ENCODE measurements at regions not wholly inside any gene's neighbourhood (a gene's known extent, or its start where the extent isn't known, plus 50 kb on each side); places are given as distances from the start of the nearest gene placed in this dataset.

DNA sequence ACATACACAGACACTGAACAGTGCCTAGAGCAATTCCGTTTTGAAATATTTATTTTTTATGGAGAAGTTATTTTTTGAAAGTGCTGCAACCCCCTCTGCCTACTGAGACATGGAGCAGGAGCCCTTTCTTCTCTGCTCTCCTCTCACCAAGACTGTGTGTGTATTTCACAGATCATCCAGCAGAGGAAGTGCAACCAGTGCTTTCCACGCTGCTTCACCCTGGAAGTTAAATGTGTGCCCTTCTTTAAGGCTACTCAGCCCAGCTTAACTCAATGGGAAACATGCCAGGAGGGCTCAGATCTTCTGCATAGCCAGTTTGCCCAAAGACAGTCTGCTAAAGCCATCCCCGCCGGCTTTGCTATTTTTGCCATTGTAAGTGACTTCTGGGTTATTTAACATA is 606.3 kb downstream of the TLE1 start:
- peaks cover 0 to 4% (median 0%) of the 10 kb centered on the region in 5 donors for H3K27me3 Mint-ChIP-seq
- peaks cover 0 to 8% (median 0%) of the 10 kb centered on the region in 4 donors for H3K4me1 Mint-ChIP-seq
- H3K36me3 Mint-ChIP-seq = no peaks in the 10 kb centered on the region
- no peak for DNase-seq
- POLR2A ChIA-PET = no interaction called here
- H3K27ac Mint-ChIP-seq = no peak overlapping the region
- no peak for ATAC-seq
- H3K9me3 Mint-ChIP-seq = peaks cover 0 to 5% (median 0%) of the 10 kb centered on the region in 9 donors
- no peak overlapping the region for H3K4me3 Mint-ChIP-seq

- Mint-ChIP-seq H3K36me3 (no peaks in the 10 kb centered on the region), H3K27ac (no peak overlapping the region), H3K4me3 (no peak overlapping the region), H3K27me3 (peaks cover 0 to 4% (median 0%) of the 10 kb centered on the region in 5 donors), H3K4me1 (peaks cover 0 to 12% (median 0%) of the 10 kb centered on the region in 4 donors), H3K9me3 (peaks cover 0 to 5% (median 0%) of the 10 kb centered on the region in 9 donors)
- ATAC-seq (no peak), DNase-seq (no peak)
- POLR2A ChIA-PET = no interaction called here
These were observed 607.1 kb downstream of the TLE1 start for GRCh38 chr9:81082221-81082620.

- Mint-ChIP-seq H3K4me1 (peaks cover 0 to 14% (median 0%) of the 10 kb centered on the region in 4 donors), H3K4me3 (no peak overlapping the region), H3K36me3 (no peaks in the 10 kb centered on the region), H3K27ac (no peak overlapping the region), H3K27me3 (peaks cover 0 to 4% (median 0%) of the 10 kb centered on the region in 5 donors), H3K9me3 (peaks cover 0 to 5% (median 0%) of the 10 kb centered on the region in 9 donors)
- ATAC-seq = no peak
- POLR2A ChIA-PET = no interaction called here
- DNase-seq = no peak
These were observed 608.4 kb downstream of the TLE1 start for GRCh38 chr9:81080900-81081299.

GRCh38 chr9:81080185-81080584 is 609.2 kb downstream of the TLE1 start:
- Mint-ChIP-seq H3K27ac (no peak overlapping the region), H3K4me1 (peaks cover 0 to 14% (median 0%) of the 10 kb centered on the region in 4 donors), H3K27me3 (peaks cover 0 to 4% (median 0%) of the 10 kb centered on the region in 5 donors), H3K9me3 (peaks cover 0 to 5% (median 0%) of the 10 kb centered on the region in 9 donors), H3K4me3 (no peak overlapping the region), H3K36me3 (no peaks in the 10 kb centered on the region)
- POLR2A ChIA-PET = no interaction called here
- ATAC-seq = no peak
- DNase-seq = no peak

DNA sequence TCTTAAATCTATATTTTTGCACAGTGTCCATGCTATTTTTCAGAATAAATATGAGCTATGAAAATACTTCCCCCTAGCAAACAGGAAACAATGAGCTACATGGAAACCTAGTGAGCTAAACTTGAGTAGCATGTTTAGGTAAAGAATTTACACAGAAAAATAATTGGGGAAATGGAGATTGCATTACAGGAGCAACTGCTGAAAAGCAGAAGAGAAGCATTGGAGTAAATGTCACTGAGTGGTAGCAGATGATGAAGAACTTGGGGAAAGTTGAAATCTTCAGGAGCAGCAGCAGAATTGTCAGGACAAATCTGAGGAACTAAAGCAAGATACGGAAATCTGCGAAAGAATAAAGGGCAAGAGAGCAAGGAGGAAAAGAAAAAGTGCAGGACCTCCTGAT is 610.3 kb downstream of the TLE1 start:
- DNase-seq (no peak), ATAC-seq (no peak)
- Mint-ChIP-seq H3K36me3 (no peaks in the 10 kb centered on the region), H3K9me3 (peaks cover 0 to 5% (median 0%) of the 10 kb centered on the region in 9 donors), H3K4me1 (peaks cover 0 to 14% (median 0%) of the 10 kb centered on the region in 4 donors), H3K4me3 (no peak overlapping the region), H3K27me3 (peaks cover 0 to 4% (median 0%) of the 10 kb centered on the region in 5 donors), H3K27ac (no peak overlapping the region)
- POLR2A ChIA-PET = no interaction called here

DNA sequence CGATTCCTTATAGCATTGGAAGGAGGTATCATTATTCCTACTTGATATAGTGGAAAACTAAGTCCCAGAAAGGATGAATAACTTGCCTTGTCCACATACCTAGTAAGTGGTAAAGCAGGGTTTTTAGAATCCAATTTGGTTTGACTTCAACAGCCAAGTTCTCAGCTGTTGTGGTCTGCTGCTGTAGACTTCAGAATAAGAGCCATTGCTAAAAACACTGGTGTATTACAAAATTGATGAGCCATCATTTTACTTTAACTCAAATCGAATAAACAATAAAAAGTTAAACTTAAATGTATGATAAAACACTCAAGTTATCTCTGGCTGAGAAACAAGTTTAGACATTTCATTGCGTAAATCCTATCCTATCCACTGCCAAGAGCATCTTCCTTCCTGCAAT is 610.8 kb downstream of the TLE1 start:
- POLR2A ChIA-PET = no interaction called here

GRCh38 chr9:81077572-81077971 is 611.8 kb downstream of the TLE1 start:
- H3K27ac Mint-ChIP-seq = no peak overlapping the region
- H3K4me3 Mint-ChIP-seq = no peak overlapping the region
- H3K36me3 Mint-ChIP-seq = no peaks in the 10 kb centered on the region
- H3K4me1 Mint-ChIP-seq = peaks cover 0 to 16% (median 0%) of the 10 kb centered on the region in 4 donors
- H3K27me3 Mint-ChIP-seq = peaks cover 0 to under 1% (median 0%) of the 10 kb centered on the region in 5 donors
- DNase-seq (no peak), ATAC-seq (no peak)
- POLR2A ChIA-PET = no interaction called here
- H3K9me3 Mint-ChIP-seq = peaks cover 0 to 1% (median 0%) of the 10 kb centered on the region in 9 donors

More for the DNA sequence above, 610.8 kb downstream of the TLE1 start:
- H3K27me3 Mint-ChIP-seq = peaks cover 0 to 4% (median 0%) of the 10 kb centered on the region in 5 donors
- no peaks in the 10 kb centered on the region for H3K36me3 Mint-ChIP-seq
- ATAC-seq (no peak), DNase-seq (no peak)
- H3K27ac Mint-ChIP-seq = no peak overlapping the region
- H3K4me3 Mint-ChIP-seq = no peak overlapping the region
- H3K4me1 Mint-ChIP-seq = peaks cover 0 to 13% (median 0%) of the 10 kb centered on the region in 4 donors
- peaks cover 0 to 5% (median 0%) of the 10 kb centered on the region in 9 donors for H3K9me3 Mint-ChIP-seq

DNA sequence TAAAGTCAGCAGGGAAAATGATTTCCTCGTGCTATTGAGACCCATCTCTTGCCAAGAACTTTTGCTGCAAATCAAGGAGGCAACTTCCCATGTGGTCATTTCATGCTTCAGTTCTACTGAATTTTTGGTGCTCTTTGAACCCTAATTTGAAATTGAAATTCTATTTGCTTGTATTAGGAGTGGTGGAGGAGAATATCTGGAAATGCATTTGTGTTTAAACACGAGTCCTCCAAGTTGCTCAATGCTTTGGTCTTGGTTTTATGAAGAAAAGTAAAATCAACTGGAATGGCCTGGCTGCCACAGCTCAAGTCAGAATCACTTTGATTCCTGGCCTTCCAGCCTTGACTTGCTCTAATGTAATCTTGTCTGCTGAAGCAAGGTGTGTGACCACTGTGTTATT is 613.2 kb downstream of the TLE1 start:
- Mint-ChIP-seq H3K36me3 (no peaks in the 10 kb centered on the region), H3K4me1 (peaks cover 0 to 18% (median 0%) of the 10 kb centered on the region in 4 donors), H3K27me3 (no peaks in the 10 kb centered on the region), H3K9me3 (peaks cover 0 to 1% (median 0%) of the 10 kb centered on the region in 9 donors), H3K27ac (no peak overlapping the region), H3K4me3 (no peak overlapping the region)
- POLR2A ChIA-PET = no interaction called here
- DNase-seq (no peak), ATAC-seq (no peak)

DNA sequence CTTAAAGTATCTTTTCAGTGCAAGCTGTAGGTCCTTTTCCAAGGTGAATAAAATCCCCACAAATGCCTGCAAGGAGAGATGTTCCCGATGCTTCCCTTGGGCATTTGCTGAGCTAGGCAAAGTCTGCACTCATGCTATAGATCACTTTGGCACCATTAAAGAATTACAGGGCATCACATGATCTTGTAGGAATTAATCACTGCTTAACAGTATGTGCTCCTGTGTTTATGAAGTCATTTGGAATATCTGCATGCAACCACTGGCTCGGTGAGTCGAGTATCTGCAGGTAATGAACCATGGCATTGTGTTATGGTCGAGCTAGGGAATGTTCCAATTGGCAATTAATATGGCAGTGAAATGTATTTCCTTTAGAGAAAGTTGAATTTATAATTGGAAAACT is 615.1 kb downstream of the TLE1 start:
- no peaks in the 10 kb centered on the region for H3K36me3 Mint-ChIP-seq
- H3K9me3 Mint-ChIP-seq = peaks cover 0 to 5% (median 0%) of the 10 kb centered on the region in 9 donors
- ATAC-seq (no peak), DNase-seq (no peak)
- H3K27ac Mint-ChIP-seq = no peak overlapping the region
- peaks cover 0 to 17% (median 0%) of the 10 kb centered on the region in 4 donors for H3K4me1 Mint-ChIP-seq
- POLR2A ChIA-PET = no interaction called here
- H3K4me3 Mint-ChIP-seq = no peak overlapping the region
- no peaks in the 10 kb centered on the region for H3K27me3 Mint-ChIP-seq

DNA sequence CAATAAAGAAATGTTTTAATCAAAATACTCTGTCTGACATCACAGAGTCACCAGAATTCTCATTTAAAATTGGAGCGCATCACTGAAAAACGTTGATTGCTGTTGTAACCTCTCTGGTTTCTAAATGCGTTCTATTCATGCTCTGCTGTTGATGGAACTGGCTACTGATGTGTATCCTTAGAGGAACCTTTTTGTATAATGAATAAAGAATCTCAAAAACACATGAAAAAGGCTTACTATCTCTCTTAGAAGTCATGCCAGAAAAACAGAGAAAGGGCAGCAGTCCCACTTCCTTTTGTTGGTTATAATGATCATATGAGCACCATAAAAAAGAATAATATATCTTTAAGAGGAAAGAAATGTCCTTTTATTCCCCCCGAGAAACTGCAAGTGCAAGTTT is 615.5 kb downstream of the TLE1 start:
- H3K4me3 Mint-ChIP-seq = no peak overlapping the region
- no peaks in the 10 kb centered on the region for H3K36me3 Mint-ChIP-seq
- no peak for ATAC-seq
- no peak overlapping the region for H3K27ac Mint-ChIP-seq
- DNase-seq = no peak
- H3K9me3 Mint-ChIP-seq = peaks cover 0 to 5% (median 0%) of the 10 kb centered on the region in 9 donors
- POLR2A ChIA-PET = no interaction called here
- H3K4me1 Mint-ChIP-seq = peaks cover 0 to 13% (median 0%) of the 10 kb centered on the region in 4 donors
- no peaks in the 10 kb centered on the region for H3K27me3 Mint-ChIP-seq

DNA sequence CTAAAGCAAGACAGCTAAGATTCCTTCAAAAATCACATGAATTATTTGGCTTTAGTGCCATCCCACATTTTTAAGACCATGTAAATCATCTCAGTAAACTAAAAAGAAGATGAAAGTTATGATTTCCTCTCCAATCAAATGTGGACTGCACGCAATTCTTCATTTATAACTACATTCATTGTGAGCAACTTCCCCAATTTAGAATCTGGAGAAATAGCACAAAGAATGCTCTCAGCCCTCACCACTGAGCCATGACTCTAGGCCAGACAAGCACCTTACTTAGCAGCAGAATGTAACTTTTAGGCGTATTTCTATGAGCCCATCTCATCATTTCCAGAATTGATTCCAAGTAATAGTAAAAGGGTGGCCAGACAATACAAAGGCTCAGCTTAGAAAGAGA is 616.6 kb downstream of the TLE1 start:
- H3K4me1 Mint-ChIP-seq = peaks cover 0 to 9% (median 0%) of the 10 kb centered on the region in 4 donors
- H3K36me3 Mint-ChIP-seq = no peaks in the 10 kb centered on the region
- H3K4me3 Mint-ChIP-seq = no peak overlapping the region
- H3K27ac Mint-ChIP-seq = no peak overlapping the region
- ATAC-seq = no peak
- POLR2A ChIA-PET = no interaction called here
- H3K27me3 Mint-ChIP-seq = no peaks in the 10 kb centered on the region
- peaks cover 0 to 10% (median 3%) of the 10 kb centered on the region in 9 donors for H3K9me3 Mint-ChIP-seq
- no peak for DNase-seq

DNA sequence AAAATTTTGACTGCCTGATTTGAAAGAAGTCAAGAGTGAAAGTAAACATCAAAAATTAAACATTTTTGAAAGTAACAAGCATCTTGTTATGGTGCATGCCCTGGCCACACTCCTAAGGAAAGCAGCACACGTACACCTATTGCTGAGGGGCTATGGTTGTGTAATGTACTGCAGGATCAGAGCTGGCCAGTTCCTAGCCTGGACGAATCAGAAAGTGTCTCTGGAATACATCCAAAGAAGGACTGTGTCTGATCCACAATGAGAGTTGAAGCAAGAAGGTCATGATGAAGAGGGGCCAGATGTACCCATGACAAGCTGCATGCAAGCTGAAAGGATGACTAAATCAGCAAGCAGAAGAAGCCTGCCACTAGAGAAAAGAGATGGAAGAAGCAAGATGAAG is 618.2 kb downstream of the TLE1 start:
- Mint-ChIP-seq H3K36me3 (no peaks in the 10 kb centered on the region), H3K27me3 (no peaks in the 10 kb centered on the region), H3K4me3 (no peak overlapping the region), H3K4me1 (peaks cover 0 to 5% (median 0%) of the 10 kb centered on the region in 4 donors), H3K9me3 (peaks cover under 1 to 19% (median 7%) of the 10 kb centered on the region in 9 donors), H3K27ac (no peak overlapping the region)
- POLR2A ChIA-PET = no interaction called here
- ATAC-seq (no peak), DNase-seq (no peak)

DNA sequence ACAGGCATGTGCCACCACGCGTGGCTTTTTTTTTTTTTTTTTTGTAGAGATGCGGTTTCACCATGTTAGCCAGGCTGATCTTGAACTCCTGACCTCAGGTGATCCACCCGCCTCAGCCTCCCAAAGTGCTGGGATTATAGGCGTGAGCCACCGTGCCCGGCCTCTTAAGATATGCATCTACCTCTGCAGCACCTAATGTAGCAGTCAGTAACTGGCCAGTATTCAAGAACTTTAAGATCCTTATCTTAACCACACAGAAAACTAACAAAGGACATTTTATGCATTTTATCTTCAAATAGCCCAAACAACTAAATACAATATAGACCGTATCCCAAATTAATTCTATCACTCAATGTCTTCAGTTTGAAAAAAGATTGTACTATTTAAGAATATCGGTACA is 618.7 kb downstream of the TLE1 start:
- H3K4me3 Mint-ChIP-seq = no peak overlapping the region
- no peaks in the 10 kb centered on the region for H3K27me3 Mint-ChIP-seq
- H3K9me3 Mint-ChIP-seq = peaks cover 1 to 22% (median 8%) of the 10 kb centered on the region in 9 donors
- no peak overlapping the region for H3K27ac Mint-ChIP-seq
- no peaks in the 10 kb centered on the region for H3K36me3 Mint-ChIP-seq
- POLR2A ChIA-PET = no interaction called here
- DNase-seq (no peak), ATAC-seq (no peak)
- peaks cover 0 to 5% (median 0%) of the 10 kb centered on the region in 4 donors for H3K4me1 Mint-ChIP-seq

DNA sequence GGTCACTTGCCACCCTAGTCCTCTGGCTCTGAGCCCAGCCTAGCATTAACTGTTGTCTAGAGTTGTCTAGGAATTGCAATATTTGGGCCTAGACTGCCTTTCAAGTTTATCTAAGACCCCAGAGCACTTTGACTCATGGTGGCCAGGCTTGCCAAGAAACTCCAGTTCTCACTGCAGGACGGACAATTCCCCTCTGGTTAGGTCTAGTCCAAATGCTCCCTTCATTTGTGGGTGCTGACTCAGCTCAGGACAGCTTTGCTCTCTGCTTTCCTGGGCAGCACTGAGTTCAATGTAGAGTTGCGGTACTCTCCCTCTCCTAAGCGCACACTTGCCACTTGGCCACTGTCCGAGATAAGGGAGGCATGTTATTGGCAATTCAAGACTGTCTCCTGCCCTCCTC is 619.4 kb downstream of the TLE1 start:
- Mint-ChIP-seq H3K4me1 (peaks cover 0 to 5% (median 0%) of the 10 kb centered on the region in 4 donors), H3K4me3 (no peak overlapping the region), H3K27ac (no peak overlapping the region), H3K36me3 (no peaks in the 10 kb centered on the region), H3K27me3 (no peaks in the 10 kb centered on the region), H3K9me3 (peaks cover 1 to 24% (median 8%) of the 10 kb centered on the region in 9 donors)
- POLR2A ChIA-PET = no interaction called here
- no peak for DNase-seq
- no peak for ATAC-seq

Data from naive thymus-derived CD8-positive, alpha-beta T cell (primary cell).